ENCODE measurements at regions not wholly inside any gene's neighbourhood (a gene's known extent, or its start where the extent isn't known, plus 50 kb on each side); places are given as distances from the start of the nearest gene placed in this dataset.
"Not testable (repeated sequence)": the region's sequence is repeated elsewhere in the genome, so short reads cannot be mapped to it uniquely, and the experiment has no call there.

GRCh38 chr5:4613440-4613839 is 526.7 kb upstream of the ADAMTS16 start:
- no peak for DNase-seq

GRCh38 chr5:4614088-4614487 is 526.0 kb upstream of the ADAMTS16 start:
- no peak for DNase-seq

- DNase-seq, result not testable (repeated sequence)
Measured at GRCh38 chr5:4615369-4615768, 524.8 kb upstream of the ADAMTS16 start.

GRCh38 chr5:4625206-4625896 is 514.8 kb upstream of the ADAMTS16 start:
- no peak for DNase-seq

- no peak for DNase-seq
Measured at GRCh38 chr5:4627131-4627530, 513.0 kb upstream of the ADAMTS16 start.

- DNase-seq, result no peak
Measured at GRCh38 chr5:4627929-4628328, 512.2 kb upstream of the ADAMTS16 start.

GRCh38 chr5:4628645-4629385 is 511.3 kb upstream of the ADAMTS16 start:
- no peak for DNase-seq

- DNase-seq, result peak; percentile 83
Measured at GRCh38 chr5:4630031-4630430, 510.1 kb upstream of the ADAMTS16 start.

- DNase-seq, result no peak
Measured at GRCh38 chr5:4634342-4634741, 505.8 kb upstream of the ADAMTS16 start.

GRCh38 chr5:4636378-4636777 is 503.8 kb upstream of the ADAMTS16 start:
- no peak for DNase-seq

GRCh38 chr5:4639946-4640345 is 500.2 kb upstream of the ADAMTS16 start:
- DNase-seq, result no peak

- DNase-seq, result peak; percentile 22
Measured at GRCh38 chr5:4640795-4641194, 499.3 kb upstream of the ADAMTS16 start.

GRCh38 chr5:4642525-4642924 is 497.6 kb upstream of the ADAMTS16 start:
- DNase-seq, result no peak

- no peak for DNase-seq
Measured at GRCh38 chr5:4643190-4643589, 496.9 kb upstream of the ADAMTS16 start.

GRCh38 chr5:4643960-4644359 is 496.2 kb upstream of the ADAMTS16 start:
- no peak for DNase-seq

- no peak for DNase-seq
Measured at GRCh38 chr5:4646715-4647375, 493.3 kb upstream of the ADAMTS16 start.

GRCh38 chr5:4647955-4648354 is 492.2 kb upstream of the ADAMTS16 start:
- no peak for DNase-seq

- no peak for DNase-seq
Measured at GRCh38 chr5:4651806-4652565, 488.1 kb upstream of the ADAMTS16 start.

- DNase-seq, result no peak
Measured at GRCh38 chr5:4653475-4653874, 486.7 kb upstream of the ADAMTS16 start.

GRCh38 chr5:4659851-4660250 is 480.3 kb upstream of the ADAMTS16 start:
- DNase-seq, result no peak

GRCh38 chr5:4661326-4661725 is 478.8 kb upstream of the ADAMTS16 start:
- DNase-seq, result no peak

- DNase-seq, result no peak
Measured at GRCh38 chr5:4661836-4662235, 478.3 kb upstream of the ADAMTS16 start.

GRCh38 chr5:4662756-4663155 is 477.4 kb upstream of the ADAMTS16 start:
- DNase-seq, result no peak

Measured in SHP77 treated with DMSO at 0.1 percent for 48 hours (cell line).